HepG2 (cell line): ENCODE measurements at regions not wholly inside any gene's neighbourhood (a gene's known extent, or its start where the extent isn't known, plus 50 kb on each side); places are given as distances from the start of the nearest gene placed in this dataset.

Source experiments
- ATAC-seq: fragments of 200-7000 bp; cut with Tn5 transposase; 3 replicates; pipeline ENCODE4 v1.9.1; 2020; ENCODE audit warnings: mild to moderate bottlenecking, moderate library complexity
- BruUV-seq: library from RNA; stranded (reverse); fragments of 400-500 nt; replicated peaks from 2 replicates; lab custom pipeline; 2021; lab: Mats Ljungman, UMichigan
- CTCF ChIA-PET: fragments of 300-600 bp; formaldehyde crosslinking; extraction: SDS; loops from one replicate; lab custom pipeline; 2021; ENCODE audit warnings: low total read pairs, inconsistent platforms, low intra/inter-chr PET ratio; lab: Yijun Ruan, JAX
- POLR2A ChIA-PET: fragments of 350-600 bp; sonication (Branson Sonifier 250); formaldehyde crosslinking; loops from one replicate; lab custom pipeline; 2020; ENCODE audit warnings: antibody characterized with exemption, inconsistent platforms; lab: Yijun Ruan, JAX
- DNase-seq: peaks from one replicate; pipeline ENCODE4 v3.0.0-alpha.2; 2015; ENCODE audit warnings: low spot score
- FAIRE-seq: peaks from 3 replicates; lab custom pipeline; 2011; peaks lifted over from hg19 to GRCh38; lab: Jason Lieb, UNC
- H2AFZ ChIP-seq: one replicate; pipeline ENCODE4 v1.6.1; 2011; ENCODE audit warnings: low read length, inconsistent platforms
- H3K27ac ChIP-seq: fragments of 300-600 bp; 3 replicates; pipeline ENCODE4 v1.8.0; 2011; ENCODE audit warnings: mixed run types, mild to moderate bottlenecking, mixed read lengths, low read length, inconsistent platforms; ENCODE audit not compliant: insufficient read depth; ENCODE audit errors: extremely low read length
- H3K27me3 ChIP-seq, 2 experiments: fragments of 200-600 bp in 1 of 2; 2 replicates in 1 of 2; 3 replicates in 1 of 2; pipeline versions ENCODE4 v1.6.0 to v1.8.0; 2011; ENCODE audit warnings: low read length in 2 of 2, mild to moderate bottlenecking in 2 of 2, moderate library complexity in 2 of 2, inconsistent platforms in 1 of 2; ENCODE audit not compliant: insufficient read depth in 2 of 2, control insufficient read depth in 1 of 2
- H3K36me3 ChIP-seq, 2 experiments: fragments of 200-600 bp in 1 of 2; replicated peaks in 1 of 2; 2 replicates in 1 of 2; 3 replicates in 1 of 2; pipeline versions ENCODE4 v1.5.1 to v1.8.0; 2011; ENCODE audit warnings: low read length in 2 of 2, inconsistent platforms in 1 of 2; ENCODE audit not compliant: insufficient read depth in 2 of 2, control insufficient read depth in 1 of 2
- H3K4me1 ChIP-seq: 2 replicates; pipeline ENCODE4 v1.5.1; 2012; ENCODE audit warnings: low read length, inconsistent platforms; ENCODE audit not compliant: insufficient read depth
- H3K4me2 ChIP-seq: 2 replicates; pipeline ENCODE4 v1.6.0; 2011; ENCODE audit warnings: low read depth, low read length, inconsistent platforms
- H3K4me3 ChIP-seq, 3 experiments: fragments of 200-600 bp in 1 of 3; sonication (generic), shearing (Covaris generic) in 1 of 3; replicated peaks in 1 of 3; 2 replicates each; pipeline ENCODE4 v1.5.1; 2011 to 2016; ENCODE audit warnings: low read length in 3 of 3, inconsistent platforms in 2 of 3, low read depth in 2 of 3, mild to moderate bottlenecking in 2 of 3, control low read depth in 1 of 3, mixed read lengths in 1 of 3; ENCODE audit not compliant: insufficient read depth in 1 of 3
- H3K79me2 ChIP-seq: one replicate; pipeline ENCODE4 v1.6.1; 2011; ENCODE audit warnings: low read length, inconsistent platforms; ENCODE audit not compliant: insufficient read depth
- H3K9ac ChIP-seq: 2 replicates; pipeline ENCODE4 v1.6.0; 2011; ENCODE audit warnings: mild to moderate bottlenecking, low read depth, low read length, inconsistent platforms; ENCODE audit not compliant: insufficient read depth
- H3K9me3 ChIP-seq: 2 replicates; pipeline ENCODE4 v1.5.1; 2012; ENCODE audit warnings: mild to moderate bottlenecking, low read length
- H4K20me1 ChIP-seq: 2 replicates; pipeline ENCODE4 v1.6.0; 2011; ENCODE audit warnings: inconsistent platforms, mild to moderate bottlenecking, low read length, moderate library complexity; ENCODE audit not compliant: insufficient read depth
- EP300 ChIP-seq, 3 experiments: sonication (generic) in 1 of 3; formaldehyde crosslinking in 1 of 3; IDR thresholded peaks; 2 replicates each; pipeline versions ENCODE4 v1.5.1 to v1.6.1; 2011 to 2020; ENCODE audit warnings: low read depth in 2 of 3, low read length in 2 of 3, borderline replicate concordance in 1 of 3, improper control_type of control experiment in 1 of 3, mild to moderate bottlenecking in 1 of 3, missing genetic modification reagents in 1 of 3, moderate library complexity in 1 of 3
- HDAC2 ChIP-seq: sonication (generic); formaldehyde crosslinking; IDR thresholded peaks from 2 replicates; pipeline ENCODE4 v1.4.0; 2020; ENCODE audit warnings: missing genetic modification reagents
- HINFP ChIP-seq: sonication (generic); formaldehyde crosslinking; IDR thresholded peaks from 2 replicates; pipeline ENCODE4 v1.4.0; 2020; ENCODE audit warnings: low read depth, mild to moderate bottlenecking, missing genetic modification reagents
- HMGA1 ChIP-seq: sonication (generic); formaldehyde crosslinking; conservative IDR thresholded peaks from 2 replicates; pipeline ENCODE4 v1.4.0; 2020; ENCODE audit warnings: missing genetic modification reagents
- REPIN1 ChIP-seq: sonication (generic); formaldehyde crosslinking; IDR thresholded peaks from 2 replicates; pipeline ENCODE4 v1.8.0; 2022; ENCODE audit warnings: missing genetic modification reagents, low read depth, mild to moderate bottlenecking, borderline replicate concordance
- SUZ12 ChIP-seq: fragments of 150-350 bp; IDR thresholded peaks from 2 replicates; pipeline ENCODE4 v1.6.1; 2014; ENCODE audit warnings: low read depth, low read length
- ZNF660 ChIP-seq: sonication (generic); formaldehyde crosslinking; IDR thresholded peaks from 2 replicates; pipeline ENCODE4 v1.5.1; 2020; ENCODE audit warnings: mild to moderate bottlenecking, low read depth, missing genetic modification reagents, borderline replicate concordance
- ZNF724P ChIP-seq: sonication (generic); formaldehyde crosslinking; IDR thresholded peaks from 2 replicates; pipeline ENCODE4 v1.8.0; 2022; ENCODE audit warnings: missing genetic modification reagents, borderline replicate concordance
- ZNF775 ChIP-seq: sonication (generic); formaldehyde crosslinking; IDR thresholded peaks from 2 replicates; pipeline ENCODE4 v1.4.0; 2020; ENCODE audit warnings: missing genetic modification reagents, mild to moderate bottlenecking, moderate library complexity, borderline replicate concordance
- ZNF891 ChIP-seq: sonication (generic); formaldehyde crosslinking; IDR thresholded peaks from 2 replicates; pipeline ENCODE4 v1.5.0; 2020; ENCODE audit warnings: mild to moderate bottlenecking, missing genetic modification reagents
- WGBS: methylation state at CpG from one replicate; pipeline ENCODE4 v1.1.6; 2017; ENCODE audit warnings: low lambda C conversion rate; 5-methylcytosine and 5-hydroxymethylcytosine counted together
- in situ Hi-C: cut with HindIII; loops from 2 replicates; pipeline ENCODE4 v1.10.0; 2017; ENCODE audit warnings: low pct_unique_long_range_greater_than_20kb; ENCODE audit not compliant: extremely low pct_ligation_motif_present
- intact Hi-C: fragments of 100-400 bp; cut with micrococcal nuclease; formaldehyde crosslinking; loops from one replicate; pipeline ENCODE4 v1.10.0; 2022; ENCODE audit not compliant: unreplicated experiment
- TF ChIP-seq, protein P1 (sequence below), 2 experiments: sonication (generic) in 1 of 2; formaldehyde crosslinking in 1 of 2; IDR thresholded peaks; 2 replicates each; pipeline versions ENCODE4 v1.5.1 to v1.6.1; 2011 to 2020; ENCODE audit warnings: borderline replicate concordance in 1 of 2, low read depth in 1 of 2, low read length in 1 of 2, mild to moderate bottlenecking in 1 of 2, missing genetic modification reagents in 1 of 2, moderate library complexity in 1 of 2

GRCh38 chr5:74954919-74955318, 88.7 kb upstream of the FAM169A start:
- CTCF ChIA-PET, result no interaction called here
- H3K9ac ChIP-seq, result peak overlapping the region; percentile 12; the same call in 1 of the 2 replicates
- H3K79me2 ChIP-seq, result no peaks in the 10 kb centered on the region
- no peaks in the 10 kb centered on the region for H4K20me1 ChIP-seq
- BruUV-seq, result no TSS peak
- no peak for FAIRE-seq
- 26% methylated on average over 3 of the region's 3 CpGs for WGBS
- ATAC-seq, result peak; percentile 32
- intact Hi-C loops (no loop called here), in situ Hi-C loops (no loop called here)
- DNase-seq, result peak; percentile 51
- no peaks in the 10 kb centered on the region for H3K27me3 ChIP-seq
- peak overlapping the region; percentile 53; the same call in 1 of the 2 replicates for H3K4me2 ChIP-seq
- H3K27ac ChIP-seq, result peak overlapping the region; percentile 52
- H2AFZ ChIP-seq, result no peak overlapping the region
- no peaks in the 10 kb centered on the region; the same call in 1 of the 2 replicates for H3K9me3 ChIP-seq
- H3K36me3 ChIP-seq, result no peaks in the 10 kb centered on the region
- POLR2A ChIA-PET, result interaction anchor here (1.3 kb wide), 1 partner anchor 188 kb away, joined by 4 read pairs; the partner anchor contains the start of genes GFM2 and NSA2
- H3K4me1 ChIP-seq, result peaks cover 90% of the 10 kb centered on the region
- H3K4me3 ChIP-seq, result no peak overlapping the region
- no peak for TF ChIP-seq ZNF660
- 0 out of 4 replicates have a peak, but pooled peaks of 1 of the 2 experiments have one; percentile 7 for TF ChIP-seq EP300 (IDR thresholded peaks at IDR 0.05; ENCODE audit: low read depth in 2 of 2, low read length in 2 of 2)
- no peak for TF ChIP-seq EP300 (CRISPR knock-in tag; IDR thresholded peaks at IDR 0.05; ENCODE audit: borderline replicate concordance)

DNA sequence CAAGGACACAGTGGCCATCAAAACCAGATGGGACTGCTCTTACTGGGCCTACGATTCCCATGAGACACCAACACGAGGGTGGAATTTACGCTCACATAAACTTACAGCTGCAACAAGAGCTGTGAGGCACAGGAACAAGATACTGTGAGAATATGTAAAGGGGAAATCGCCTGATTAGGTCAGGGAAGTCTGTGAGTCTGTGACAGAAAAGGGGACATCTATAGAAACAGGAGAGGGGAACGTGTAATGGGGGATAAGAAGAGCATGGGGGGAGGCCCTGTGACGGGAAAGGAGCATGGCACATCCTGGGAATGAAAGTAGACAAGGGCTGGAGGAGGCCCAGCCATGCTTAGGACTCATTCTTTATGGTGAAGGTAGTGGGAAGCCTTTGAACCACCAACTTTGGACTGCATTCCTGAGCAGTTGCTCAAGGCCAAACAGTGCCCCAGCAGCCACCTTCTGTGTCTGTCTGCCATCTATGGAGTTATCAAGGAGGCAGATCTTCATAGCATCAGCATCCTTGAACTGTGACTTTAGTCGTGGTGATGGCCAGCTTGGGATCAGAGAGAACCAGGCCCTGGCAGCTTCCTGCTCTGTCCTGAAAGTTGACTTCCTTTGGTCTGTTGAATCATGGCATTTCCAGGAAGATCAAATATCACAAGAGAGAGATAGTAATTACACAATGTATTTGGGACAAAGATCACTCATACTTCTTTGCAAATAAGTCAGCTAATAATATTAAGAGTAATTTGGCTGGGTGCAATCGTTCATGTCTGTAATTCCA, 87.9 kb upstream of the FAM169A start:
- H2AFZ ChIP-seq, result no peak overlapping the region
- no TSS peak for BruUV-seq
- intact Hi-C loops, result no loop called here
- H3K9me3 ChIP-seq, result no peaks in the 10 kb centered on the region; the same call in 1 of the 2 replicates
- H3K4me1 ChIP-seq, result peaks cover 98% of the 10 kb centered on the region
- WGBS, result 29% methylated on average over 7 of the region's 8 CpGs
- H3K27me3 ChIP-seq, result no peaks in the 10 kb centered on the region
- H3K9ac ChIP-seq, result peak overlapping the region; percentile 26
- H3K36me3 ChIP-seq, result no peaks in the 10 kb centered on the region
- peak; percentile 89 for ATAC-seq
- peak overlapping the region; percentile 52 for H3K27ac ChIP-seq
- H3K79me2 ChIP-seq, result no peaks in the 10 kb centered on the region
- FAIRE-seq, result peak; percentile 91
- in situ Hi-C loops, result no loop called here
- no peaks in the 10 kb centered on the region for H4K20me1 ChIP-seq
- peak overlapping the region; percentile 53; the same call in 1 of the 2 replicates for H3K4me2 ChIP-seq
- peak; percentile 94 for DNase-seq
- H3K4me3 ChIP-seq, result no peak overlapping the region
- ChIA-PET POLR2A (interaction anchor here (1.3 kb wide), 1 partner anchor 187 kb away, joined by 4 read pairs; the partner anchor contains the start of genes GFM2 and NSA2), CTCF (no interaction called here)
- TF ChIP-seq SUZ12, result no peak
- no peak for TF ChIP-seq ZNF724P (CRISPR knock-in tag)
- TF ChIP-seq HINFP, result 0 out of 2 replicates have a peak, but pooled peaks have one; percentile 31
- no peak for TF ChIP-seq HMGA1
- TF ChIP-seq HDAC2 (CRISPR knock-in tag), result peak; percentile 89
- TF ChIP-seq REPIN1 (CRISPR knock-in tag), result no peak
- TF ChIP-seq ZNF775, result no peak
- TF ChIP-seq ZNF891 (CRISPR knock-in tag), result no peak
- TF ChIP-seq, protein P1, sequence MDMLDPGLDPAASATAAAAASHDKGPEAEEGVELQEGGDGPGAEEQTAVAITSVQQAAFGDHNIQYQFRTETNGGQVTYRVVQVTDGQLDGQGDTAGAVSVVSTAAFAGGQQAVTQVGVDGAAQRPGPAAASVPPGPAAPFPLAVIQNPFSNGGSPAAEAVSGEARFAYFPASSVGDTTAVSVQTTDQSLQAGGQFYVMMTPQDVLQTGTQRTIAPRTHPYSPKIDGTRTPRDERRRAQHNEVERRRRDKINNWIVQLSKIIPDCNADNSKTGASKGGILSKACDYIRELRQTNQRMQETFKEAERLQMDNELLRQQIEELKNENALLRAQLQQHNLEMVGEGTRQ (IDR thresholded peaks at IDR 0.05; ENCODE audit: low read depth, low read length), result no peak
- TF ChIP-seq, protein P1 (CRISPR knock-in tag; IDR thresholded peaks at IDR 0.05; ENCODE audit: borderline replicate concordance), result no peak
